ENCODE measurements at regions not wholly inside any gene's neighbourhood (a gene's known extent, or its start where the extent isn't known, plus 50 kb on each side); places are given as distances from the start of the nearest gene placed in this dataset.

- TF ChIP-seq GATA3 (IDR thresholded peaks at IDR 0.05; ENCODE audit: low read depth, low read length) (no peak), GATA2 (IDR thresholded peaks at IDR 0.05; ENCODE audit: low read depth, low read length) (no peak)
Measured at GRCh38 chr6:14903176-14904038, 342.5 kb upstream of the JARID2 start.

GRCh38 chr6:14905201-14905600, 340.7 kb upstream of the JARID2 start:
- TF ChIP-seq GATA3 (IDR thresholded peaks at IDR 0.05; ENCODE audit: low read depth, low read length): no peak
- TF ChIP-seq GATA2 (IDR thresholded peaks at IDR 0.05; ENCODE audit: low read depth, low read length): no peak

GRCh38 chr6:14906621-14907020, 339.2 kb upstream of the JARID2 start:
- TF ChIP-seq GATA2 (IDR thresholded peaks at IDR 0.05; ENCODE audit: low read depth, low read length) (no peak), GATA3 (IDR thresholded peaks at IDR 0.05; ENCODE audit: low read depth, low read length) (no peak)

- no peak for TF ChIP-seq GATA3 (IDR thresholded peaks at IDR 0.05; ENCODE audit: low read depth, low read length)
- no peak for TF ChIP-seq GATA2 (IDR thresholded peaks at IDR 0.05; ENCODE audit: low read depth, low read length)
Measured at GRCh38 chr6:14910692-14911547, 334.9 kb upstream of the JARID2 start.

GRCh38 chr6:14912226-14912625, 333.6 kb upstream of the JARID2 start:
- TF ChIP-seq GATA3 (IDR thresholded peaks at IDR 0.05; ENCODE audit: low read depth, low read length) (no peak), GATA2 (IDR thresholded peaks at IDR 0.05; ENCODE audit: low read depth, low read length) (no peak)

- no peak for TF ChIP-seq GATA3 (IDR thresholded peaks at IDR 0.05; ENCODE audit: low read depth, low read length)
- TF ChIP-seq GATA2 (IDR thresholded peaks at IDR 0.05; ENCODE audit: low read depth, low read length): no peak
Measured at GRCh38 chr6:14912706-14913105, 333.2 kb upstream of the JARID2 start.

- TF ChIP-seq GATA2 (IDR thresholded peaks at IDR 0.05; ENCODE audit: low read depth, low read length): no peak
- no peak for TF ChIP-seq GATA3 (IDR thresholded peaks at IDR 0.05; ENCODE audit: low read depth, low read length)
Measured at GRCh38 chr6:14913931-14914330, 331.9 kb upstream of the JARID2 start.

GRCh38 chr6:14915888-14916832, 329.7 kb upstream of the JARID2 start:
- TF ChIP-seq GATA3 (IDR thresholded peaks at IDR 0.05; ENCODE audit: low read depth, low read length) (no peak), GATA2 (IDR thresholded peaks at IDR 0.05; ENCODE audit: low read depth, low read length) (no peak)

- no peak for TF ChIP-seq GATA3 (IDR thresholded peaks at IDR 0.05; ENCODE audit: low read depth, low read length)
- TF ChIP-seq GATA2 (IDR thresholded peaks at IDR 0.05; ENCODE audit: low read depth, low read length): no peak
Measured at GRCh38 chr6:14917109-14917910, 328.6 kb upstream of the JARID2 start.

GRCh38 chr6:14918200-14918907, 327.5 kb upstream of the JARID2 start:
- TF ChIP-seq GATA3 (IDR thresholded peaks at IDR 0.05; ENCODE audit: low read depth, low read length): no peak
- TF ChIP-seq GATA2 (IDR thresholded peaks at IDR 0.05; ENCODE audit: low read depth, low read length): no peak

- no peak for TF ChIP-seq GATA2 (IDR thresholded peaks at IDR 0.05; ENCODE audit: low read depth, low read length)
- no peak for TF ChIP-seq GATA3 (IDR thresholded peaks at IDR 0.05; ENCODE audit: low read depth, low read length)
Measured at GRCh38 chr6:14919038-14919670, 326.7 kb upstream of the JARID2 start.

GRCh38 chr6:14920276-14920675, 325.6 kb upstream of the JARID2 start:
- TF ChIP-seq GATA2 (IDR thresholded peaks at IDR 0.05; ENCODE audit: low read depth, low read length) (no peak), GATA3 (IDR thresholded peaks at IDR 0.05; ENCODE audit: low read depth, low read length) (no peak)
